HPDE6-E6E7 (cell line): ENCODE measurements at regions not wholly inside any gene's neighbourhood (a gene's known extent, or its start where the extent isn't known, plus 50 kb on each side); places are given as distances from the start of the nearest gene placed in this dataset.

Experiments
- DNase-seq: peaks from one replicate; pipeline ENCODE4 v3.0.0; 2011; ENCODE audit warnings: missing footprints; ENCODE audit errors: extremely low spot score

DNA sequence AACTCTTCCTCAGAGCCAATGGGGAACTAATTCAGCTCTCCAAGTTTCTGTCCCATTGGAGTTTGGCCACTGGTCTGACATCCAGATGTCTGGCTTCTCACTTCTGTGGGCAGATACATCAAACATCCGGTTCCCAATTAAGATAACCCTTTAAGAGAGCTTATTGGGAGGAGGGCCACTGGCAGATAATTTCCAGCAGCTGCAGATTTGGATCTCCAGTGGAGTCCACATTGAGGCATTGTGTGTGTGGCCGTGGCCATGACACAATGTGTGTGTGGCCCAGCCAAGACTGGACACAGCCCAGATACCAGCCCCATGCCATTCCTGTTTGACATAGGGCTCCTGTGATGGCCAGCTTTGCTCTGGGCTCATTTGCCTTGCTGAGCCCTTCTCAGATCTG, 110.5 kb upstream of the MAP1B start:
- no peak for DNase-seq

DNA sequence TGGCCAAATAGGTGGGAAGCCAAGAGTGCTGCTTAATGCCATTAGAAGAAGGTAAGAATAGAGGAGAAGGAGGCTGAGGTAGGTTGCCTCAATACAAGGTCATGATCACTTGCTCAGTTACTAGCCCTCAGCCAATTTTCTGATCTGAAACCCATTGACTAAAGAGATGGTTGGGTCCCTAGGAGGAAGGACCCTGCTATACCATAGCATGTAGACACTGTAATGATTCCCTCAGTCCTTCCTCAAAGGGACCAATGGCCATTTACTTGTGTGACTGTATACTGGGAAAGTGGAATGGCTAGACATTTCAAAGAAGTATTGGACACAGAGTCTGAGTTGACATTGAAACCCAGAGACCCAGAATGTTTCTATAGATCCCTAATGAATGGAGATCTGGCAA, 108.5 kb upstream of the MAP1B start:
- no peak for DNase-seq

DNA sequence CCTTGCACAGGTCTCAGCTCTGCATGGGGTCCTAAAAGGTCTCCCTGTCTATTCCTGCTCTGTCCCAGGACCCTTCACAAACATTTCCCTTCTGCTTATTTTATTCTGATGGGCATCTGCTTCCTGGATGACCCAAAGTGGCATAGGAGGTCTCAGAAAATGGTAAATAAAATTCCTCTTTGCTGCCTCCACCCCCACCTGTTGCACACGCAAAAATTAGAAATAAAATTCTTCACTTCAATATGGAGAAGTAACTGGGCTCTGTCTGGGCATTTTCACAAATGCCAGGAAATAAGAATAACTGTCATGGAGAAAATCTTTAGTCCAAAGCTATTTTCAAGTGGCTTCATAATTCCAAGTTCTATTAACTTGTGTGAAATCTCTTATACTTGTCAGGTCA, 106.6 kb upstream of the MAP1B start:
- DNase-seq, result no peak

DNA sequence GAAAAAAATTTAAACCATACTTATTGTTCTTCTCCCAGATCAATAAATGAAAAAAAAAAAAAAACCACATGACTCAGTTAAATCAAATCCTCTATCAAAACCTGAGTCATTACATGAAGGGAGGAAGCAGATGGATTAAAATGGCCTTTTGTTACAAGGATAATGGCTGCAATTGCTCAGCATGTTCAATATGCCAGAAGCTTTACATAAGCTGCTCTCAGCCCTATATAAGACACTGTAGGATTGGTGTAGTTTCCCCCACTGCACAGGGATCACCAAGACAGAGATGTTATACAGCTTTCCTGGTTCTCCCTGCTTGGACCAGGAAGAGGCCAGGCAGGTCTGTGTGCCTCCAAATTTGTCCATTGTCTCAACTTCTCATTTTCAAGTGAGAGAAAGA, 101.6 kb upstream of the MAP1B start:
- DNase-seq, result no peak

DNA sequence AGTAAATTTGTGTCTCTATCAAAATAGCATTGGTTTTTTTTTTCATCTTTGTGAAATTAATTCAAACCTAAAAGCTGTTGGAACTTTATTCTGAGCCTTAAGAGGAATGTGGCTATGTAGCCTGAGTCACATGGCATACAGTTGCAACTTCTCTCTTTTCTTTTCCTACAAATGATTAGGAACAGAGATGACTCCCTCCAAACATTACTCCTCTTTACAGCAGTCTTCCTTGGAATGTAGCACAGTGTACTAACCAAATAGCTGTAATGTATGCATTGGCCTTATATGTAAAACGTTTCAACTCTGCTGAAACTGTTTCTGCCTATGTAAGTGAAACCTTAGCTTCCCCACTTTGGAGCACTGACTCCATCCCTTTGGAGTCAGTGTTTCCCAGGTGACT, 100.9 kb upstream of the MAP1B start:
- no peak for DNase-seq

DNA sequence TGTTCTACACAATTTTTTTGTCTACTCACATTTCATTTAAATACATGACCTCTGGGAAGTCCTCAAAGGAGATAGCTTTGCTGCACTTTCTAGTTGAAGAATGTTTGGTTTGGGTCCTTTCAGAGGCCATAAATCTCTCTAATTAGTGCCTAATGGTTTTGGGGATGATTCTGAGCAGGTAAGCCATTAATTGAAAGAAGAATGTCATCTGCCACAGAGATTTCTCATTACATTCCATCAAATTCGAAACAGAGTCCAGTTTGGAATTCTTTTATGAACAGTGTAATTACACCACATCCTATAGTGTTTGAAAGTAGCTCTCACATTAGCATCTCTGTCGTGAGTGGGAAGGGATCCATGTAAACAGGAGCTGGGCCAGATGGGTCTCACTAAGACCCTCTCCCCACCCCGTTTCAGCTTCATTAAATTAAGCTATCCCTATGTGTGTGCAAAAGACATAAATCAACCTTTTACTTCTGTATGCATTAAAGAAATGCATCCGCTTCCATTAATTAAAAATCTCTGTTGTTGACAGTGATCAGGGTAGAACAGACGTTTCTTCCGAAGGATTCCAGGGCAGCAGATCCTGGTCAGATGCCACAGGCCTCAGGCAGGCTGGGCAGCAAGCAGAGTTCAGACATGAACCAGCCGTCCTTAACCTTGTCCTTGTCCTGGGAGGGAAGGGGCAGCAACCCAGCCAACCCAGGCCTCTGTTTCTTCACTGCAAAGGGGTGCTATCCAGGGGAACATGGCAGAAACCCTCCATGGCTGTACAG, 99.8 kb upstream of the MAP1B start:
- DNase-seq, result no peak

DNA sequence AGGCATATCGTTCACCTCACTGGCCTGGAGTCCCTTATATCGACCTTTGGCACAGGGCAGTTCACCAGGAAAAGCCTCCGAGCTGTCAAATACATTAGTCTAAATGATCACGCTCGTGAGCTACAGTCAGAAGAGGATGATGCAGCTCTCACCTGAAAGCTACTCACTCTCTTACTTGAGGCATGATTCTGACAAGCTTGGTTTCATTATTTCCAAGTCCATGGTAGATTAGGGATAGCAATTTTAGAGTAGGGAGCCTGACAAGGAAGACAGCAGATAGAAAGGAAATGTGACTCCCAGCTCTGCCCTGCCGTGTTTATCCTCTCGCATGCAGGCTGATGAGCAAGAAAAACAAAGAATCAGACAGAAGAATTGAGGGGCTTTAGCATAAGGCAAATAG, 98.0 kb upstream of the MAP1B start:
- DNase-seq, result no peak

DNA sequence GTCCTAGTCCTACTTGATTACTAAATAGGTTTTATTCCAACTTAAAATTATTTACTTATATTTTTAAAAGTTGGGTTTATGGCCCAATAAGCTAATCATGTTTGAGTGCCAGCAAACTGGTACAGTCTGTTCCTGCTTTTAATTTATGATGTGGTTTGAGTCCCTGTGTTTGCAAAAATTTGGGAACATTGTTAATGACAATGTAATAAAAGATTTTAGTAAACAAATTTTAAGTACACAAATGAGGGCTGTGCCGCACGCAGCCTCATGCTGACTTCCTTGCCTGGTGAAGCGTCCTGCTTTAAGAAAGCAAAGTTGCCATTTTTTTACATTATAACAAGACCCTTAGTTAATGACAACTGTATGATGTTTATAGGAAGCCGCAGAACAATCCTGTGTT, 96.8 kb upstream of the MAP1B start:
- DNase-seq, result no peak

DNA sequence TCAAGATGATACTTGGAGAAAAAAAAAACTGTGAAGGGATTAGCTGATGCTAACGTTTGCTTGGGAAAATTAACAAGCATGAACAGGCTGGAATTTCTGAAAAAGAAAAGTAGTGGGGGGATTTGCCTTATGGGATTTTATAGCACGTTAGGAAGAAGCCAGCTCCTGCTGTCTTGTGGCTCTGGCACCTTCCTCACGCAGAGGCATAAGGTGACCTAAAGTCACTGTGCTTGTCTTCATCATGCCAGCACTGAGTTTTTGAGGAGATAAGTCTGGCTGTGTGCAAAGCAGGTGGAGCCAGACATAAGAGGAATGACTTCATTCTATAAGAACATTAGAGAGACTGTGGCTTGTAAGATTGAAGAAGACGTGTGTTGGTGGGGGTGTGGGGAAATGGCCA, 94.4 kb upstream of the MAP1B start:
- no peak for DNase-seq

DNA sequence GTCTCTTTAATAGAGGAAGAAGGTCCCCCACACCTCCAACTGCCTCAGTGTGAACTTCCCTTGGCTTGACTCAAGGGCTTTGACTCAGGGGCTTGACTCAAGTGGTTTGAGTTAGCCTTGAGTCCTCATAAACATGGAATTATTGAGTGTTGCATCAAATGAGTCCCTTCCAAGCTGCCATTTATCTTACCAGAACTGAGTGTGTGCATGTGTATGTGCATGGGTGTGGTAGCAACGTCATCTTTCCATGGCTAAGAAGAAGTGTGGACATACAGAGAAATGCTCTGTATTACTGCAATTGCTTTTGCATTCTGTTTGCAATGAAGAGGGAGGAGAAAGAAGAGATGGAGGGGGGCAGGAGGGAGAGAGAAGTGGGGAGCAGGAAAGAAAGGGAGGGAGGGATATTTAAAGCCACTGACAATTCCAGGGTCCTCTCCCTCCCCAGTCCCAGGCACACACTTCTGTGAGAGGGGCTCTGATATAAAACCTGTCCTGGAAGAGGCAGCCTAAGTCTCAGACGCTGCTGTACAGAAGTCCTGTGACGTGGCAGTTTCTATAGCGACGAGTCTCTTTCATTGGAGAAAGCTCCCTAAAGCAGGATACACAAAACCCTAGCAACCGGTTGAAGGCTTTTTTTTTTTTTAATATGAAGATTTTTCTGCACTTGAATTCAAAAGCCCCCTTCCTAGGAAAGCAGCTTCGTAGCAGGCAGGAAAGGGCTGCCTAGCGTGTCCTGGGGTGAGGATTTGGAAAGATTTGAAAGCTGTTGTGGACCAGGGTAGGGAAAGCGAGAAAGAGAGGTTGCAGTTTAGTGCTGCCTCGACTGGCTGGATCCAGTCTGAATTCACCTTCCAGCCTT, 93.3 kb upstream of the MAP1B start:
- DNase-seq, result no peak

DNA sequence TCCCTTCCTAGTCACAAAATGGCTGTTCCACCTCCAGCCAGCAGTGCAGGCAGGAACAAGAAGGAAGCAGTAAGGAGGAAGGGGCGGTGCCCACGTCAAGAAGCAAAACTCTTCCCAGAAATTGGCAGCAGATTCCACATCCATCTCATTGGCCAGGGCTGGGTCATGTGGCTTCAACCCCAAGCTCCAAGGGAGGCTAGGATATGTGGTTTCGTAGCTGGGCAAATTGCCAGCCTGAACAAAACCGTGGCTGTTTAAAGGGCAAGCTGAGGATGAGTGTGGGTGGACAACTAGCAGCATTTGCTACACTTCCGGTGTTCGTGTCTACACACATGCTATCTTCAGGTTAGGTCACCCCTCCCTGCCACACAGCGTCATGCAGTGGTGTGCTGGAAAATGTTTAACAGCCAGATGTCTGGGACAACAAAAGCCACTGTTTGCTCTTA, 92.1 kb upstream of the MAP1B start:
- DNase-seq, result peak; percentile 12

DNA sequence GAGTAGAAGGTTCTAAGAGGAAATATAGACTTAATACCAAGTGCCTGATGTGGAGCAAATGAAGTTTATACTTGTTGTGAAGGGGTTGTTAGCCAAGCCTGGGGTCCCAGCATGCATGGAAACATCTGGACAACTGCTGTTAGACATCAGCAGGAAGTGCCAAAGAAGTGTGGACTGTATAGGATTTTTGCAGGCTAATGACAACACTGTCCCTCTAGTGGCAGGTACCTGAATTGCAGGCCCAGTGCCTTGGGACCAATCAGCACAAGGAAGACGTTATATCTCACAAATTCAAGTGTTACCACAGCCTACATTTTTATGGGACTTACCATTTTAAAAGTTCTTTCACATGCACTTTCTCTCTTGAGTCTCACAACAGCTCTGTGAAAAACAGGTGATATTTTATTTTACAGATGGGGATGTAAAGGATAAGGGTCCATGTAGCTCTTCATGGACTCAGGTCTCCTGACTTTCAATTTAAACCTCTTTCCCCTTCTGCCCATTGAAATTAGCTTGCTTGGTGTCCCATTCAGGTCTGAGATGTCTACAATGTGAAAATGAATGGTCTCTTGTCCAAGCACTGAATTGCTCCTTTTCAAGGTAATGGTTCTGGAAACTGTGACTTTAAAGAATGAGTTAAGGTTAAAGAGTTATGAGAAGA, 89.0 kb upstream of the MAP1B start:
- DNase-seq, result no peak

DNA sequence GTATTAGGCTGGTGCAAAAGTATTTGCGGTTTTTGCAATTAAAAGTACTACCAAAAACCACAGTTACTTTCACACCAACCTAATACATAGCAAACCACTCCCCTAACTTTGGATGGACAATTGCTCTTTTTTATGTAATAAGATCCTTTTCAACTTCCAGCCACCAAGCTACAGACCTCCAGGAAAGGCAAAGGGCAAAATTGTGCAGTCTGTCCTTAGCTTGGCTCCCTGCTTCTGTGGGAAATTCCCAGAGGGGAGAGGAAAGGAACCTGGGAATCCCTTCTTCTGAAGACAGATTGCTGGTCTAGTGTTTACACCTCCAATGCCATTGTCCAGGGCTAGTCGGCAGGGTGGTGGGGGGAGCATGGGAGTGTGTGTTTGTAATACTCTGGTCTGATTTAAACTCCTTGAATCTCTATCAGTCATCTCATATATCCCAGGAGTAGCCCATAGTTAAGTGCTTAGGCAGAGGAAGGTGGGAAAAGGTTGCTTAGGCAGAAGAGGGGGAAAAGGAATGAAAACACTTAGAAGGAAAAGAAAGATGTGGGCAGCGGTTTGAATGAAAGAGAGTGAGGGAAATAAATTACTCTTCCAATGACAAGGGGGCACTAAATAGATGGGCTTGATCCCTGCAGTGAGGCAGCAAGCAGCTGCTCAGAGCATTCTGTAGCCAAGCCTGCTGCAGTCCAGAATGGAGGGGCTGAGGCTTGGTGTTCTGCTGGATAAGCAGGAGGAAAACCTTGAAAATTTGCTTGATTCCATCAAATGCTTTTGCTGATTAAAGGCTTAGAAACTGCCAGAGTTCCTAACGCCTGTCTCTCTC, 86.9 kb upstream of the MAP1B start:
- no peak for DNase-seq

DNA sequence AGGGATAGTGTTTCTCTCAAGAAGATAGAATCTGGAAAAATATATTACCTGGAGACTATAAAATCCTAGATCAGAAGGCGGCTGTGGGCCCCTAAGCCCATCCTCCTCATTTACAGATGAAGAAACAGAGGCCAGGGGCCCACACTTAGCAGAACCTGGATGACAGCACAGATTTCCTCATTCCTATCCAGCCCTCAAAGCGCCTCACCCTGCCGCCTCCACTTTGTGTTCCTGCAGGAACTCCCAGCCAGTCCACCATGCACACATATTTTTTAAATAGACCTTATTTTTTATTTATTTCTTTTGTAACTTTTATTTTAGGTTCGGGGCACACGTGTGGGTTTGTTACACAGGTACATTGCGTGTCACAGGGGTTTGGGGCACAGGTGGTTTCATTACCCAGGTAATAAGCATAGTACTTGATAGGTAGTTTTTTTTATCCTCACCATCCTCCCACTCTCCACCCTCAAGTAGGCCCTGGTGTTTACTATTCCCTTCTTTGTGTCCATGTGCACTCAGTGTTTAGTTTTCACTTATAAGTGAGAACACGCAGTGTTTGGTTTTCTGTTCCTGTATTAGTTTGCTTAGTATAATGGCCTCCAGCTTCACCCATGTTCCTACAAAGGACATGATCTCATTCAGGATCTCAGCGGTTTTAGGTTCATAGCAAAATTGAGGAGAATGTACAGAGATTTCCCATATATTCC, 85.5 kb upstream of the MAP1B start:
- DNase-seq, result no peak

DNA sequence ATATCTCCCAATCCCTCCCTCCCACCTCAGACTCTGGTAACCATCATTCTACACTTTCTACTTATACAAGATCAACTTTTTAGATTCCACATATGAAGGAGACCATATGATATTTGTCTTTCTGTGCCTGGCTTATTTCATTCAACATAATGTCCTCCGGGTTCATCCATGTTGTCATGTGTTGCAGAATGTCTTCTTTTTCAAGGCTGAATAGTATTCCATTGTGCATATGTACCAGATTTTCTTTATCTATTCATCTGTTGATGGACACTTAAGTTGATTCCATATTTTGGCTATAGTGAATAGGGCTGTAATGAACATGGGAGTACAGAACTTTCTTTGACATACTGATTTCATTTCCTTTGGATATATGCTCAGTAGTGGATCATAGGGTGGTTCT, 78.9 kb upstream of the MAP1B start:
- DNase-seq, result no peak

DNA sequence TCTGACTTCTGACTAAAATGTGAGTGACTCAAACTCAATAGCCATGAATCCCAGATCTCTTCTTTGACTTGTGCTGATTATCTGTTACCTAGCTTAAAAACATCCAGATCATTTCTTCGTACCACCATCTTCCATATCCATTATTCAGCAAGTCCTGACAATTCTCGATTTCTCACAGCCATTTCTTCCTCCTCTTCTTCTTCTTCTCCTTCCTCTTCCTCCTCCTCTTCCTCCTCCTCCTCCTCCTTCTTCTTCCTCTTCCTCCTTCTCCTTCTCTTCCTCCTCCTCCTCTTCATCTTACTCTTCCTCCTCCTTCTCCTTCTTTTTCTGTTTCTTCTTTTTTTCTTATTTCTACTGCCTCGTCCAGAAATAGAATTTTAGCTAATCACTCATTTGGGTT, 77.0 kb upstream of the MAP1B start:
- DNase-seq, result no peak

DNA sequence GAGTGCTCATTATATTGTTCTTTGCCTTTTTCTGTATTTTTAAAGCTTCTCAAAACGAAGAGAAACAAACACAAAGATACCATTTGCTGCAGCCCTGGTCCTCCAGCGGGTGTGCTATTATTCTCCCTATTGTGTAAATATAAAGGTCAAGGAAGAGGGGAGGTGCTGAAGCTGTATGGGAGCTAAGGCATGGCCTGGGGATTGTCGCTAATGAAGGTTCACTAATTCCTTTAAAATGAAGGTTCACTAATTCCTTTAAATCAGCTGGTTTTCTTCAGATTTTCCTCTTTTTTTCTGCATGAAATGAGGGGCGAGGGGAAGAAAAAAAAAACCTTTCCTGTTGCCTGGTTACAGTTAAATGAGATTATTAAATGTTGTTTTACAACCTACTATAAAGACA, 74.5 kb upstream of the MAP1B start:
- DNase-seq, result no peak

DNA sequence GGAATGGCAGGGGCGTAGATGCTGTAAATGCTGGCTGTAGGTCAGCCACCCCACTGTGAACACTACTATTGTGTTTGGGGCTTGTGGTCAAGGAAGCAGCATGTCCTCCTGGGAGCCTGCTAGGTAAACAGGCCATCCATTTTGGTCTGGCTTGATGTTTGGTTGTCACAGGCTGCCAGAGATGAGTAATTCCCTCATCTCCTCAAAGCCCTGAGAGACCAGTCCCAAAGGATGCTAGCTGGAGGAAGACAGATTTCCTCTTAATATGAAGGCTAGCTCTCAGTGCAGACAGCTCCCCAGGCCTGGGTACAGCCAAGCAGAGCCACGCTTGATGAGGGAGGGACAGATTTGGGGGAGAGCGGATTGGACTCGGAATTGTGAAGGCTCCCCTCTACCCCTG, 72.5 kb upstream of the MAP1B start:
- DNase-seq, result no peak

DNA sequence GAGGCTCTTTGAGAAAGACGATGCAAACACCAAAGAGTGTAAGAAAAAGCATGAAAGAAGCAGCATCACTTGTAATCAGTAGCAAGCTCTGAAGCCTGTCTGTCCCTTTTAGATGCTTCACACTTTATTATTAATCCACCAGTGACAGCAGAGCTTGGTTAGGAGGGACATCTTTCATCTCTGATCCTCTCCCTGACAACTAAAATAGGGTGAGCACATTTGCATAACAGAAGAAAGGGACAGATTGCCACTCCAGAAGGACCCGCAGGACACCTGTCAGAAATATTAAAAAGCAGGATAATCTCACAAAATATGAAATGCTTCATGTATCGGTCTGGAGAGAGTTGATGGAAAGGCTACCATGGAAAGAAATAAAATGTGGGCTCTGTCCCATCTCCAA, 71.4 kb upstream of the MAP1B start:
- no peak for DNase-seq

DNA sequence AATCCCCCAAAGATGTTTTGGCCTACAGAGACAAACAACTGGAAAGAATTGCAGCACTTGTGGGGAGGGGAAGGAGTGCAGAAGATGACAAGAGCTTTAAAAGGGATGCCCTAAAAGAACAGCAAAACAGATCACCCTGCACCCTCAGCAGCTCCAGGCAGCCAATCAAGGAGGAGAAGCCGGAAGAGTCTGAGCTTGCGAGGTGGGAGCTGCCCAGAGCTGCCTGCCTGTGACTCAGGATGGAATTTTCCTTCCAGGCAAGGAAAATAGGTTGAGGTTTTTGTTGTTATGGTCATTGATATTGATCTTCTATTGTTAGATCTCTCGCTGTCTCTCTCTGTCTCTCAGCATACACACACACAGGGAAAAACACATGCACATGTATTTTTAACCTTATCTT, 70.3 kb upstream of the MAP1B start:
- peak; percentile 54 for DNase-seq

DNA sequence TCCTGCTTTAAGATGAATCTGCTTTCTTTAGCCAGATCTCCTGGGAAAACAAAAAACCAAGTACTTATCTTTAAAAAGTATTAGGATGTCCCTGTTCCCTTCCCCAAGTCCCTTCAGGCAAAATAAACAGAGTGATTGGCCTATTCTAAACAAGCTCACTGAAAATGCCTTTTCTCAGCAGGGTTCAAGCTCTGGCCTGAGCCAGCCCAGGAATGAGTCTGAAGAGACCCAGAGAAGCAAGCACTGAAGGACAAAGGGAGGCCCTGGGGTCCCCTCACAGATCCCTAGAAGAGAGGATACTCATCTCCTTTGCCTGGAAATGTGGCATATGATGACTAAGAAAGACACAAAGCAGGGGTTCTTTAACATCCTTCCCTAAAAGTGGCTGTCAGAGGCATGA, 66.8 kb upstream of the MAP1B start:
- no peak for DNase-seq
